Endodermal cell (in vitro differentiated cells): ENCODE measurements at regions not wholly inside any gene's neighbourhood (a gene's known extent, or its start where the extent isn't known, plus 50 kb on each side); places are given as distances from the start of the nearest gene placed in this dataset.

Source experiments
- DNase-seq: peaks from one replicate; pipeline ENCODE4 v3.0.0-alpha.2; 2017
- H3K27ac ChIP-seq: 2 replicates; pipeline ENCODE4 v1.5.1; 2013; ENCODE audit warnings: mild to moderate bottlenecking, low read depth, low read length, moderate library complexity
- H3K27me3 ChIP-seq: 2 replicates; pipeline ENCODE4 v1.6.1; 2013; ENCODE audit warnings: mild to moderate bottlenecking, low read length, moderate library complexity; ENCODE audit not compliant: insufficient read depth, control insufficient read depth, poor library complexity, severe bottlenecking
- H3K36me3 ChIP-seq: 2 replicates; pipeline ENCODE4 v1.7.0; 2013; ENCODE audit warnings: mild to moderate bottlenecking, low read length, moderate library complexity; ENCODE audit not compliant: control insufficient read depth, insufficient read depth
- H3K4me1 ChIP-seq: one replicate; pipeline ENCODE4 v1.7.0; 2013; ENCODE audit warnings: low read length; ENCODE audit not compliant: control insufficient read depth, insufficient read depth
- H3K4me3 ChIP-seq: 2 replicates; pipeline ENCODE4 v1.5.1; 2013; ENCODE audit warnings: mild to moderate bottlenecking, low read length, moderate library complexity
- H3K9ac ChIP-seq: 2 replicates; pipeline ENCODE4 v1.6.1; 2013; ENCODE audit warnings: mild to moderate bottlenecking, low read length, moderate library complexity; ENCODE audit not compliant: poor library complexity, severe bottlenecking; ENCODE audit errors: extremely low read depth
- H3K9me3 ChIP-seq: 2 replicates; pipeline ENCODE4 v1.6.1; 2013; ENCODE audit warnings: mild to moderate bottlenecking, low read length, moderate library complexity; ENCODE audit not compliant: control insufficient read depth
- H3K27ac Mint-ChIP-seq: 2 replicates; pipeline ENCODE4 v1.8.0; 2020; ENCODE audit warnings: mixed read lengths
- H3K27me3 Mint-ChIP-seq: 2 replicates; pipeline ENCODE4 v1.8.0; 2021; ENCODE audit warnings: mild to moderate bottlenecking, mixed read lengths; ENCODE audit not compliant: insufficient read depth
- H3K36me3 Mint-ChIP-seq: 2 replicates; pipeline ENCODE4 v1.8.0; 2020; ENCODE audit warnings: low read depth, mixed read lengths
- H3K4me1 Mint-ChIP-seq: 2 replicates; pipeline ENCODE4 v1.8.0; 2020; ENCODE audit warnings: mixed read lengths
- H3K4me3 Mint-ChIP-seq: 2 replicates; pipeline ENCODE4 v1.8.0; 2020; ENCODE audit warnings: mild to moderate bottlenecking, moderate library complexity, mixed read lengths
- H3K9me3 Mint-ChIP-seq: 2 replicates; pipeline ENCODE4 v1.8.0; 2020; ENCODE audit warnings: mild to moderate bottlenecking, mixed read lengths
- WGBS, 2 experiments: methylation state at CpG; one replicate each; pipeline versions ENCODE4 v1.1.5 to v1.1.7; 2013; ENCODE audit warnings: missing lambda C conversion rate in 2 of 2, mixed read lengths in 1 of 2; ENCODE audit not compliant: insufficient coverage in 1 of 2, insufficient read length in 1 of 2; 5-methylcytosine and 5-hydroxymethylcytosine counted together
- TF ChIP-seq, protein P1 (sequence below): fragments of 200-600 bp; sonication (generic); conservative IDR thresholded peaks from 2 replicates; pipeline ENCODE4 v1.5.0; 2021; ENCODE audit warnings: antibody characterized with exemption, mild to moderate bottlenecking

GRCh38 chr1:115430441-115431158, 92.6 kb upstream of the NGF start:
- no peaks in the 10 kb centered on the region for H3K36me3 Mint-ChIP-seq
- TF ChIP-seq, protein P1, sequence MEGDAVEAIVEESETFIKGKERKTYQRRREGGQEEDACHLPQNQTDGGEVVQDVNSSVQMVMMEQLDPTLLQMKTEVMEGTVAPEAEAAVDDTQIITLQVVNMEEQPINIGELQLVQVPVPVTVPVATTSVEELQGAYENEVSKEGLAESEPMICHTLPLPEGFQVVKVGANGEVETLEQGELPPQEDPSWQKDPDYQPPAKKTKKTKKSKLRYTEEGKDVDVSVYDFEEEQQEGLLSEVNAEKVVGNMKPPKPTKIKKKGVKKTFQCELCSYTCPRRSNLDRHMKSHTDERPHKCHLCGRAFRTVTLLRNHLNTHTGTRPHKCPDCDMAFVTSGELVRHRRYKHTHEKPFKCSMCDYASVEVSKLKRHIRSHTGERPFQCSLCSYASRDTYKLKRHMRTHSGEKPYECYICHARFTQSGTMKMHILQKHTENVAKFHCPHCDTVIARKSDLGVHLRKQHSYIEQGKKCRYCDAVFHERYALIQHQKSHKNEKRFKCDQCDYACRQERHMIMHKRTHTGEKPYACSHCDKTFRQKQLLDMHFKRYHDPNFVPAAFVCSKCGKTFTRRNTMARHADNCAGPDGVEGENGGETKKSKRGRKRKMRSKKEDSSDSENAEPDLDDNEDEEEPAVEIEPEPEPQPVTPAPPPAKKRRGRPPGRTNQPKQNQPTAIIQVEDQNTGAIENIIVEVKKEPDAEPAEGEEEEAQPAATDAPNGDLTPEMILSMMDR, result no peak
- Histone ChIP-seq H3K36me3 (no peaks in the 10 kb centered on the region), H3K9ac (no peak overlapping the region), H3K27ac (no peak overlapping the region), H3K4me3 (no peak overlapping the region), H3K9me3 (no peaks in the 10 kb centered on the region), H3K4me1 (no peaks in the 10 kb centered on the region), H3K27me3 (no peaks in the 10 kb centered on the region)
- no peak for DNase-seq
- no peak overlapping the region for H3K27ac Mint-ChIP-seq
- H3K4me1 Mint-ChIP-seq, result no peaks in the 10 kb centered on the region
- H3K27me3 Mint-ChIP-seq, result no peaks in the 10 kb centered on the region
- WGBS, 2 experiments, result 74 to 92% methylated on average over 4 to 6 of the region's 7 CpGs
- H3K9me3 Mint-ChIP-seq, result no peaks in the 10 kb centered on the region
- H3K4me3 Mint-ChIP-seq, result no peak overlapping the region

GRCh38 chr1:115429884-115430283, 91.8 kb upstream of the NGF start:
- Mint-ChIP-seq H3K27ac (no peak overlapping the region), H3K4me3 (no peak overlapping the region), H3K4me1 (no peaks in the 10 kb centered on the region), H3K27me3 (no peaks in the 10 kb centered on the region), H3K36me3 (no peaks in the 10 kb centered on the region), H3K9me3 (no peaks in the 10 kb centered on the region)
- Histone ChIP-seq H3K9me3 (no peaks in the 10 kb centered on the region), H3K9ac (no peak overlapping the region), H3K4me1 (no peaks in the 10 kb centered on the region), H3K36me3 (no peaks in the 10 kb centered on the region), H3K4me3 (no peak overlapping the region), H3K27me3 (no peaks in the 10 kb centered on the region), H3K27ac (no peak overlapping the region)
- TF ChIP-seq, protein P1, result no peak
- 82 to 96% methylated on average over 1 to 2 of the region's 2 CpGs for WGBS, 2 experiments
- DNase-seq, result no peak

DNA sequence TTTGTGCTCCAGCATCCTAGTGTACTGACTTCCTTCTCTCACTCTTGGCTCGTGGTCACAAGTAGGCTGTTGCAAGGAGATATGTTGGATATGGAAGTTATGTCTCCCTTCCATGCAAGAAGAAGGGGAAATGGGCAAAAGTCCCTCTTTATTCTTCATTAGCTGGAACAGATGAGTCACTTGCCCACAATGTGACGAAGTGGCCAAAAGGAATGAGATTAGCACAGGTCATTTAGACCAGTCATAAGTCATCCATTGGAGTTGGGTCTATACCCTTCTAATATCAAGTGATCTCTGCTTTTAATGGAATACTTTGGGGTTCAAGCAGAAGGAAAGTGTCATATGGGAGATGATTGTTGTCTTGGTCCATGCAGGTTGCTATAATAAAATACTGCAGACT, 91.2 kb upstream of the NGF start:
- H3K27me3 ChIP-seq, result no peaks in the 10 kb centered on the region
- H3K36me3 ChIP-seq, result no peaks in the 10 kb centered on the region
- H3K9me3 Mint-ChIP-seq, result no peaks in the 10 kb centered on the region
- H3K4me1 Mint-ChIP-seq, result no peaks in the 10 kb centered on the region
- H3K9ac ChIP-seq, result no peak overlapping the region
- H3K27ac ChIP-seq, result no peak overlapping the region
- no peaks in the 10 kb centered on the region for H3K9me3 ChIP-seq
- TF ChIP-seq, protein P1, result no peak
- no peak for DNase-seq
- no peaks in the 10 kb centered on the region for H3K27me3 Mint-ChIP-seq
- no peak overlapping the region for H3K27ac Mint-ChIP-seq
- no peaks in the 10 kb centered on the region for H3K36me3 Mint-ChIP-seq
- H3K4me3 Mint-ChIP-seq, result no peak overlapping the region
- no peak overlapping the region for H3K4me3 ChIP-seq
- no peaks in the 10 kb centered on the region for H3K4me1 ChIP-seq
- WGBS, 2 experiments, result 87 to 89% methylated on average over 1 to 2 of the region's 2 CpGs
